Mesendoderm (in vitro differentiated cells): ENCODE measurements at regions not wholly inside any gene's neighbourhood (a gene's known extent, or its start where the extent isn't known, plus 50 kb on each side); places are given as distances from the start of the nearest gene placed in this dataset.

Source experiments
- DNase-seq: peaks from one replicate; pipeline ENCODE4 v3.0.0; 2013
- H2AK5ac ChIP-seq: 2 replicates; pipeline ENCODE4 v1.6.1; 2013; ENCODE audit warnings: low read length, inconsistent platforms
- H2BK120ac ChIP-seq: 2 replicates; pipeline ENCODE4 v1.6.1; 2013; ENCODE audit warnings: low read depth, mild to moderate bottlenecking, low read length, moderate library complexity, mixed read lengths
- H2BK15ac ChIP-seq: replicated peaks from 2 replicates; pipeline ENCODE4 v1.6.1; 2013; ENCODE audit warnings: low read depth, mild to moderate bottlenecking, moderate library complexity
- H2BK5ac ChIP-seq: 2 replicates; pipeline ENCODE4 v1.6.1; 2013; ENCODE audit warnings: low read length, inconsistent platforms
- H3K18ac ChIP-seq: 2 replicates; pipeline ENCODE4 v1.6.1; 2013; ENCODE audit warnings: mild to moderate bottlenecking, low read length, mixed read lengths
- H3K23ac ChIP-seq: one replicate; pipeline ENCODE4 v1.6.1; 2013; ENCODE audit warnings: low read length
- H3K27ac ChIP-seq: 2 replicates; pipeline ENCODE4 v1.5.1; 2013; ENCODE audit warnings: low read depth, mild to moderate bottlenecking, inconsistent platforms, low read length, moderate library complexity
- H3K27me3 ChIP-seq: 2 replicates; pipeline ENCODE4 v1.6.1; 2013; ENCODE audit warnings: low read length, control low read depth, mild to moderate bottlenecking, inconsistent platforms; ENCODE audit not compliant: insufficient read depth, poor library complexity
- H3K36me3 ChIP-seq: 2 replicates; pipeline ENCODE4 v1.6.1; 2013; ENCODE audit warnings: low read length, inconsistent platforms; ENCODE audit not compliant: control insufficient read depth, insufficient read depth
- H3K4ac ChIP-seq: one replicate; pipeline ENCODE4 v1.6.1; 2013; ENCODE audit warnings: low read depth, mild to moderate bottlenecking, low read length, moderate library complexity
- H3K4me1 ChIP-seq: 2 replicates; pipeline ENCODE4 v1.6.1; 2013; ENCODE audit warnings: low read depth, low read length, inconsistent platforms; ENCODE audit not compliant: control insufficient read depth
- H3K4me2 ChIP-seq: 2 replicates; pipeline ENCODE4 v1.6.1; 2013; ENCODE audit warnings: low read length
- H3K4me3 ChIP-seq: 2 replicates; pipeline ENCODE4 v1.5.1; 2013; ENCODE audit warnings: mild to moderate bottlenecking, low read length
- H3K56ac ChIP-seq: one replicate; pipeline ENCODE4 v1.6.1; 2013; ENCODE audit warnings: low read length
- H3K79me1 ChIP-seq: 2 replicates; pipeline ENCODE4 v1.6.1; 2013; ENCODE audit warnings: low read length, inconsistent platforms
- H3K79me2 ChIP-seq: 2 replicates; pipeline ENCODE4 v1.6.1; 2013; ENCODE audit warnings: mild to moderate bottlenecking, low read length; ENCODE audit not compliant: control insufficient read depth, insufficient read depth
- H3K9ac ChIP-seq: 2 replicates; pipeline ENCODE4 v1.6.1; 2013; ENCODE audit warnings: low read length, inconsistent platforms
- H4K5ac ChIP-seq: one replicate; pipeline ENCODE4 v1.6.1; 2013; ENCODE audit warnings: low read length
- H4K8ac ChIP-seq: one replicate; pipeline ENCODE4 v1.6.1; 2013; ENCODE audit warnings: low read depth, mild to moderate bottlenecking, control low read depth, low read length, moderate library complexity
- WGBS: extraction: QIAGEN DNeasy Blood & Tissue Kit; methylation state at CpG from one replicate; pipeline ENCODE4 v1.1.7; 2013; ENCODE audit warnings: low lambda C conversion rate, missing lambda C conversion rate; ENCODE audit not compliant: insufficient coverage; ENCODE audit errors: extremely low coverage; 5-methylcytosine and 5-hydroxymethylcytosine counted together

DNA sequence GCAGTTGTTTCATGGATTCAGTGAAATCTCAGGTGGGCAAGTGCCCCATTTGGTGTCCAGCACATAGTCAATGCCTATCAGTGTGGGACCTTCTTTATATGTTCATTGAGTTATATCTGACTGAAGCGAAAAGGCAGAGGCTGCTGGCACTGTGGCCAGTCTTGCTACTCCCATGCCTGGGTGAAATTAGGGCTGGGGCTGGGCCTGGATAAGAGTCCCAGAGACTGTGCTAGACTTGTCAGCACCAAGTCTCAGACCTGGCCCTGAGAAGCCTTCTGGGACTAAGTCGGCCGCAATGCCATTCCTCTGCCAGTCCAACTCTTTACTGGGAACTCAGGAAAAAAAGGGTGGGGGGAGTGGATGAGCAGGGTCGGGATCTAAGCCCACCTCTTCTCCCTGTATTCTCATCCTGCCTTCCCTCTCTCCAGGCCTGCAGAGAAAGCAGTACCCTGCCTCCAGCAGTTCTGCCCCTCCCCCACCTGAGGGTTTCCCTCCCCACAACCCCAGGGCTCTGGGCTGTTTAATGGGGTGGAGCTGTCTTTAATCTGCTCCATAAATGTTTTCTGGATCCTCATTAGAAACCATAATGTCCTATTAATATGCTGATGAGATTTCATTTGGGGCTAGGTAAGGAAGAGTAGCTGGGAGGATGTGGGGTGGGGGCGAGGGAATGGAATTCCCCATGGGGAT, 153.5 kb upstream of the PJA1 start:
- H2BK5ac ChIP-seq = no peak overlapping the region
- no peak overlapping the region for H2BK15ac ChIP-seq
- H3K27me3 ChIP-seq = no peaks in the 10 kb centered on the region
- no peak overlapping the region for H2BK120ac ChIP-seq
- H3K79me1 ChIP-seq = no peaks in the 10 kb centered on the region
- H3K23ac ChIP-seq = no peak overlapping the region
- no peak overlapping the region for H3K56ac ChIP-seq
- no peak overlapping the region for H4K5ac ChIP-seq
- no CpG with 5 or more reads among the region's 5 CpGs for WGBS
- no peak overlapping the region for H3K18ac ChIP-seq
- H3K36me3 ChIP-seq = no peaks in the 10 kb centered on the region
- H4K8ac ChIP-seq = no peak overlapping the region
- DNase-seq = no peak
- no peak overlapping the region for H3K4me2 ChIP-seq
- no peak overlapping the region for H3K27ac ChIP-seq
- no peak overlapping the region for H2AK5ac ChIP-seq
- no peak overlapping the region for H3K4me3 ChIP-seq
- H3K9ac ChIP-seq = no peak overlapping the region
- H3K4ac ChIP-seq = no peak overlapping the region
- peaks cover 2% of the 10 kb centered on the region for H3K4me1 ChIP-seq
- H3K79me2 ChIP-seq = no peaks in the 10 kb centered on the region

DNA sequence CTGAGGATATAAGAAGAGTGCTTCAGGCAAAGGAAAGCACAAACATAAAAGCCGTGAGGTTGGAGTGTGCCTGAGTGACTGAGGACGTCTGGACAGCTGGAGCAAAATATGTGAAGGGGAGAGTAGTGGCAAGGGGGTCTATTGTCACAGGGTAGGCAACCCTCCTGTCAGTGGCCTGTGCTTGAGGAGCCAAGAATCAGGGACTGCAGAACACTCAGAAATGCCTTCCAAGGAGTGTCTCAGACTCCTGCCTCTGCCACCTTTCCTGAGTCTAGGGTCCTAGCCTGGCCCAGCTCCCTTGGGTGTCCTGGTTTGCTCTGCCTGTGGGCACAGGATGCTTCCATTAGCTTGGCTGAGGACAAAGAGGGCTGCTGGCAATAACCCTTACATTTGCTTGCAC, 152.5 kb upstream of the PJA1 start:
- H3K36me3 ChIP-seq = no peaks in the 10 kb centered on the region
- peaks cover 2% of the 10 kb centered on the region for H3K4me1 ChIP-seq
- no peak overlapping the region for H2AK5ac ChIP-seq
- no peak overlapping the region for H3K27ac ChIP-seq
- no peak for DNase-seq
- no peak overlapping the region for H2BK5ac ChIP-seq
- WGBS = no CpG with 5 or more reads among the region's 2 CpGs
- H3K79me2 ChIP-seq = no peaks in the 10 kb centered on the region
- H3K27me3 ChIP-seq = no peaks in the 10 kb centered on the region
- no peaks in the 10 kb centered on the region for H3K79me1 ChIP-seq
- no peak overlapping the region for H3K23ac ChIP-seq
- H3K4me2 ChIP-seq = no peak overlapping the region
- H2BK15ac ChIP-seq = no peak overlapping the region
- H4K5ac ChIP-seq = no peak overlapping the region
- no peak overlapping the region for H2BK120ac ChIP-seq
- no peak overlapping the region for H3K9ac ChIP-seq
- H4K8ac ChIP-seq = no peak overlapping the region
- no peak overlapping the region for H3K4ac ChIP-seq
- no peak overlapping the region for H3K18ac ChIP-seq
- H3K56ac ChIP-seq = no peak overlapping the region
- H3K4me3 ChIP-seq = no peak overlapping the region

DNA sequence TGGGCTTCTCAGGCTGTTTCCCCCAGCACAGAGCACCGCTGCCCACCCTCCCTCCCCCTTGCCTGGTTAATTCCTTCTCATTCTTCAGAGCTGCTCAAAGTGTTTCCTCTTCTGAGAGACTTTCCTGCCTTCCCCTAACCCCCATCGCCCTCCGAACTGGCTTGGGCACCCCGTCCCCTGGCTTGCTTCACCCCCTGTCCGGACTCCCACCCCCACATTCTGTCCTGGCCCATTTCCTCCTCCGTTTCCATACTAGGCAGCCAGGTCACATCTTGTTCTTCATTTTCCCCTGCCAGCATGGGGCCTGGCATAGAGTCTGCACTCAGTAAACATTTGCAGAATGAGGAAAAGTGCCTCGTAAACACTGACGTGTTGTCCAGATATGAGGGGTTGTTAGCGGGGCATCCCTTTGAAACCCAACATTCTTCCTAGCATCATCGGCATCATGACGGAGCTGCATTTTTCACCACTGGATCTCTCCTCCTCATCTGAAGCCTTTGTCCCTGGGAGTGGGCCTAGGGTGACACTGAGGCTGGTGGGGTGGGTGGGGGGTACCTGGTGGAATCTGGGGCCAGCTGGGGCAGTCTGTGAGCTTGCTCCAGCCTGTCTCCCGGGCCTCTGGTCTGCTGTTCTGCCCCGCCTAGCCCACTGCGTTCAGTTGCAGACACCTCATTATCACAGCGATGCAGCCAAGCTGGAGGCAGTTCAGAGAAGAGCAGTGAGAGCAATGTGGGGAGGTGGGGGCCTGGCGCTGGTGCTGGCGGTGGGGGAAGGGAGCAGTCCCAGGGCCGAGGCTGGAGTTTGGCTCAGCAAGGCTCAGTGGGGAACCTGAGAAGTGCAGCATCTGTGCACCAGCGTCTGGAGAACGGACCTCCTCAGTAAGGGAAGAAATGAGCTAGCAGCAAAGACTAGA, 149.4 kb upstream of the PJA1 start:
- Histone ChIP-seq H3K27ac (no peak overlapping the region), H3K23ac (no peak overlapping the region), H3K79me2 (no peaks in the 10 kb centered on the region), H4K5ac (no peak overlapping the region), H3K4me1 (peaks cover 2% of the 10 kb centered on the region), H3K4me2 (no peak overlapping the region), H2AK5ac (no peak overlapping the region), H3K36me3 (no peaks in the 10 kb centered on the region), H3K9ac (no peak overlapping the region), H3K56ac (no peak overlapping the region), H4K8ac (no peak overlapping the region), H3K18ac (no peak overlapping the region), H3K27me3 (no peaks in the 10 kb centered on the region), H2BK120ac (no peak overlapping the region), H3K4ac (no peak overlapping the region), H3K79me1 (no peaks in the 10 kb centered on the region), H2BK5ac (no peak overlapping the region), H2BK15ac (no peak overlapping the region), H3K4me3 (no peak overlapping the region)
- WGBS = no CpG with 5 or more reads among the region's 20 CpGs
- peak; percentile 72 for DNase-seq

GRCh38 chrX:69313617-69314290, 148.5 kb upstream of the PJA1 start:
- no peak overlapping the region for H2BK5ac ChIP-seq
- H2AK5ac ChIP-seq = no peak overlapping the region
- H4K5ac ChIP-seq = no peak overlapping the region
- no peak overlapping the region for H3K9ac ChIP-seq
- no peak overlapping the region for H3K18ac ChIP-seq
- no peak overlapping the region for H3K27ac ChIP-seq
- H2BK15ac ChIP-seq = no peak overlapping the region
- H2BK120ac ChIP-seq = no peak overlapping the region
- no peaks in the 10 kb centered on the region for H3K27me3 ChIP-seq
- H3K79me2 ChIP-seq = no peaks in the 10 kb centered on the region
- H3K36me3 ChIP-seq = no peaks in the 10 kb centered on the region
- H3K4ac ChIP-seq = no peak overlapping the region
- no CpG with 5 or more reads among the region's 6 CpGs for WGBS
- no peak overlapping the region for H3K4me2 ChIP-seq
- H3K4me3 ChIP-seq = no peak overlapping the region
- H4K8ac ChIP-seq = no peak overlapping the region
- H3K4me1 ChIP-seq = peaks cover 2% of the 10 kb centered on the region
- no peaks in the 10 kb centered on the region for H3K79me1 ChIP-seq
- DNase-seq = no peak
- H3K23ac ChIP-seq = no peak overlapping the region
- no peak overlapping the region for H3K56ac ChIP-seq

- H3K4me2 ChIP-seq = no peak overlapping the region
- no peak overlapping the region for H4K5ac ChIP-seq
- DNase-seq = no peak
- H3K4me3 ChIP-seq = no peak overlapping the region
- H3K23ac ChIP-seq = no peak overlapping the region
- no peak overlapping the region for H3K56ac ChIP-seq
- no CpG with 5 or more reads among the region's 11 CpGs for WGBS
- H3K79me1 ChIP-seq = no peaks in the 10 kb centered on the region
- no peak overlapping the region for H2AK5ac ChIP-seq
- H3K4me1 ChIP-seq = peaks cover 2% of the 10 kb centered on the region
- no peak overlapping the region for H4K8ac ChIP-seq
- no peak overlapping the region for H3K9ac ChIP-seq
- H3K27ac ChIP-seq = no peak overlapping the region
- H3K79me2 ChIP-seq = no peaks in the 10 kb centered on the region
- no peak overlapping the region for H3K18ac ChIP-seq
- H3K27me3 ChIP-seq = no peaks in the 10 kb centered on the region
- H3K4ac ChIP-seq = no peak overlapping the region
- H3K36me3 ChIP-seq = no peaks in the 10 kb centered on the region
- H2BK5ac ChIP-seq = no peak overlapping the region
- no peak overlapping the region for H2BK120ac ChIP-seq
- no peak overlapping the region for H2BK15ac ChIP-seq
Observed at GRCh38 chrX:69311936-69312670, 146.8 kb upstream of the PJA1 start.
